NCI-H69 (cell line): ENCODE measurements at regions not wholly inside any gene's neighbourhood (a gene's known extent, or its start where the extent isn't known, plus 50 kb on each side); places are given as distances from the start of the nearest gene placed in this dataset.
"Not testable (repeated sequence)": the region's sequence is repeated elsewhere in the genome, so short reads cannot be mapped to it uniquely, and the experiment has no call there.

ENCODE experiments used
- DNase-seq: peaks from one replicate; lab custom pipeline; 2025; lab: John Stamatoyannopoulos, UW

DNA sequence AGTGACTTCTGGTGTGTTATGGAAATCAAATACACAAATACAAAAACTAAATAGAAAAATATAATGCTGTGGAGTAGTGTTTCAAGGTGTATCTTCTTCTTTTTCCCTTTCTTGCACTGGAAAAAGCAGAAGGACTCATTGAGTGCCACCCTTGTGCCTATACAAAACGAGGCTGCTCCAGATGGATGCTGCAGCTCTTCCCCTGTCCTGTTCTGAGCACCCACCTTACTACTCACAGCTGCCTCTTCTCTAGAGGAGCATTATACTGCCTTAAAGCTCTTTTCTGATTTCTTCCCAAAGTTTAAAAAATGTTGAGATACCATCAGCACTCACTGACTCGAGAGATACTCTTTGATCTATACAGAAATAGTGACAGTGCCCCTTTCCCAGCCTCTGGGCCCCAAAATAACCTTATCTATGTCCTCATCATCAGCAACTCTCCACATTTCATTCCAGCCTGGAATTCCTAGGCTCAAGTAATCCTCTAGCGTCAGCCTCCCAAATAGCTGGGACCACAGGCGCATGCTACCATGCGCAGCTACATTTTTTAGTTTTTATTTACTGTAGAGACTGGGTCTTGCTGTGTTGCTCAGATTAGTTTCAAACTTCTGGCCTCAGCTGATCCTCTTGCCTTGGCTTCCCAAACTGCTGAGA, 1356.1 kb upstream of the NRXN1 start:
- DNase-seq: no peak

DNA sequence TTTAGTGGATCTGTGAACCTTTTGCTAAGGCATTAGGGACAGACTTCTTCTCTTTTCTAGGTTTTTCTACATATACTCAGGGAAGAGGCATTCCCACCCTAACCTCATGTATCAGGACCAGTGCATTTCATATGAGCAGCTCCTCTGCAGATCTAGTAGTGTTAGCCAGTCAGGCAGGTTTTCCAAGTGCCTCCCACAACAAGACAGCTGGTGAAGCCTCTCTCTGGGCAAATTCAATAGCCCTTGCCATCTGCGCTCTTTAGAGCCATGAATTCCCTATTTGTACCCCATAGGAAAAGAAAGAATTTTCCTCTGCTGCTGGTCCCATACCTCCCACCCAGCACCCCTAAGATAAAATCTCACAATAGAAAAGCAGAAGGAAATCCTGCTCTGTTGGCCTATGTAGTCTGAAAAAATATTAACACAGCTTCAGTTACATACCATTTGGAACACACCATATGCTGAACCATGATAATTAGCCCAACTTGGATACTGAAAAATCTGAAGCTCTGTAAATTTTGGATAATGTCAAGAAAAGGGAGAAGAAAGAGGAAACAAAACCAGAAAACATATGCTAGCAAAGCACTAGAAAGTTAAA, 1354.6 kb upstream of the NRXN1 start:
- DNase-seq: no peak

DNA sequence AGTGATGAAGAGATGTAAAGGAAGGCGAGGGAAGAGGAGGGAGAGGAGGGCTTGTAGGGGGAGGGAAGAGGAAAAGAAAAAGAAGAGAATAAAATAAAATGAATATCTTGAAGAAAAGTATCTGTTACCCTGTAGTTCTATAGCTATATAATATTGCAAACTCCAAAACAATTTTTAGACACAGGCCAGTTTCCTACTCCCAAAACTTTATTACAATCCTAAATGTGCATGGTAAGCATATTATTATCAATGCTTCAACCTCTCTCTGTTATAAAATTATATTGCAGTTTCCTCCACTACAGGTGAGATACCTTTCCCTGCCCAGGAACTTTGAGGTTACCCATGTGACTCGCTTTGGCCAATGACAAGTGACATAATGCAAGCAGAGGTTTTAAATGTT, 1351.6 kb upstream of the NRXN1 start:
- DNase-seq: no peak

DNA sequence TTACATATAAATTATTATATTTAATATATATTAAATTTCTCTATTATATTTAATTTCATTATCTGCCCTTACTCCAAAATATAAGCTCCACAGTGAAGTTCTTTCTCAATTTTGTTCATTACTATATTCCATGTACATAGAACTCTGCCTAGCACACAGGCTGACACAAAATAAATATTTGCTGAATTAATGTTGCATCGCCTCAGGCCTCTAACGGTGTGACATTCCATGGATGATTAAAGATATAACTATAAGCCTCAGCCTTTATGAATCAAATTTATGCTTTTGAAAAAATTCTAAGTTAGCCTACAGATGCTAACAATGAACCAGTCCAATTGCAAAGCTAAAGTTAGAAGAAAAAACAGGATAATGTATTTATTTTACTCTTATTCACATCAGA, 1337.2 kb upstream of the NRXN1 start:
- DNase-seq: peak; percentile 42

DNA sequence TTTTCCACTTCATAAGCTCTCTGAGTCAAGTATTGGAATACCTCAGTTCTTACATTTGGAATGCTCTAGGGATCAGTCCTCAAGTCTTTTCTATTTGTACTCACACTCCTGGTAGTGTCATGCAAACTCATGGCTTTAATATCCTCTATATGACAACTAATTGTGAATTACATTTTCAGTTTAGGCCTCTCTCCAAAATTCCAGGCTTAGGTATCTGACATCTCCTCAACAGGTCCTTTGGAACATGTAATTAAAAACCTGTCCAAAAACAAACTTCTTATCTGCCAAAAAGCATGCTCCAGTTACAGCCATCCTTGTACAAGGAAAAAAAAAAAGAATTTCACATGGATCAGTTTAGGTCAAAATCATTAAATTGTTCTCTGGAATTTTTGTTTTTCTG, 1336.2 kb upstream of the NRXN1 start:
- no peak for DNase-seq

DNA sequence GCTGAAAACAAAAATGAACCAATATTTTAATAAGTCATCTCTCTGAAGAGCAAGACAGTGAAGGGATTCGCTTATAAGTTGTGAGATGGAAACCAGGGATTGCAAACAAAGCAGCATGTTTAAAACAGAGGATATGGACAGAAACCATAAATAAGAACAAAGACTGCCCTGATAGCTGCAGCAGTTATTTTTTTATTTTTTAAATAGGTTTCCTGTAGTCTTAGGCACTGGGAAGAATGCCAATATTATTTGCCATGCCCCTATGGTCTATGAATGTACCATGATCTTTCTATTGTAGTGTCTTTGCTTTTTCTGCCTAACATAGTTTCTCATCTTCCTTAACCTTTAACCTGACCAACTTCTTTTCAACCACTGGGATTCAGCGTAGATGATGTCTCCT, 1334.0 kb upstream of the NRXN1 start:
- DNase-seq: peak; percentile 1

DNA sequence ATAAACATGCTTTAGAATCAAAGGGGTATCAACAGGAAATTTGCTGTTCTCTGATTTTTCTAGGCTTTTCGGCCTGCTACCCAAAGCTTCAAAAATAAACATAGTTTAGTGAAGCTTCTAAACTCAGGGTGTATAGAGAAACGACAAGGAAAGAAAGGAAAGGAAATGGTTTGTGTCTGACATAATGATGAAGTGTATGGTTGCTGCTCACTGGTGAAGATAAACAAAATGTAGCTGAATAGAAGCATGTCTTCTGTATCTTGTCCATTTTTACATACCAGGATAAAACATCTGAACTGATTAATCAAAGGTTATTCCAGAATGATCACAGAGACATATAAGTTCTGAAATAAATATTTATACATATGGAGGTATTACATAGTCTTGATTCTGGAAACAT, 1324.6 kb upstream of the NRXN1 start:
- no peak for DNase-seq

DNA sequence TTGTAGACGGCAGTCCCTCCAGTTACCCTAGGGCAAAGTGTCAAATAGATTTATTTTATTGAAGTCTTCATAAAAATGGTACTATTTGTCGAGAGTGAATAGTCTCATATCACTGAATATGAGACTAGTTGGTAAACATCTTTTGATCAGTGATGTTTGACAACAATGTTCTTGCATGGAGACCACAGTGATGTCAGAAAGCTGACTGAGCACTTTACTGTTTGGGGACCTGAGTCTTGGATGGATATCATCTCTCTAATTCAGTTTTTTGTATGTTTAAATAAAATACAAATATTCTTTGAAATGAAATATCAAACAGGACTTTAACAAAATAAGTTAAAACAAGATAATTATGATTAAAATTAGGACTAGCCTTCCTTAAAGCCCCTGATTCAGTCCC, 1315.4 kb upstream of the NRXN1 start:
- DNase-seq: no peak

DNA sequence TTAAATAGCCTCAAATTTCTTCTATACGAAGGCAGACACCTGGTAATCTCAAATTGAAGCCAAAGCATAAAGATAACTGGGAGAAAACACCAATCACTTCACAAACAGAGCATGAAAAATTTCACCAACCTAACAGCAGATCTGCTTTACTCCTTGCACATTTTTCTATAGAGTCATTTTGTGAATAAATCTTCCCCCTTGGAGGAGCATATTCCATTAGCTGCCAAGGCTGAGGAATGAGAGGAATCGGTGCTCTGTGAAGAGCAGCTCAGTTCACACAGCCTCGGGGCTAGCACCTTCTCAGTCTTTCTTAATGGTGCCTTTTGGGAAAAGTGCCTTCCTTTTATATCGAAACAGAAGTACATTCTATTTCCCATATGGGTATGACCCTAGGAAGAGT, 1313.7 kb upstream of the NRXN1 start:
- DNase-seq: no peak

DNA sequence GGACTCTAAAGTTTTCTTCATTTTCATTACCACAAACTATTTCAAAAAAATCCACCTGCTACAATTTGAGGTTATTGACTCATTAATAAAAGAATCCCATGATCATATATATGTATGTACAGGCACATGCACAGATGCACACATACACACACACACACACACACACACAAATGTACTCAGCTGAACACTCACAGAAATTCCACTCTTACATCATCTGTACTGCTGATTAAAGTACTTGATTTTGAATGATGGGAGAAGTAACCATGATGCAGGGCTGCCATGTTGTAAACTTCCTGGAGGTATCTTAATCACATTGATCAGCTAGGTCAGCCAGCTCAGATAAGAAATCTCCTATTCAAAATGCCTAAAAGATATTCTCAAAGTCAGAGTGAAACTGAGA, 1313.2 kb upstream of the NRXN1 start:
- DNase-seq: no peak

DNA sequence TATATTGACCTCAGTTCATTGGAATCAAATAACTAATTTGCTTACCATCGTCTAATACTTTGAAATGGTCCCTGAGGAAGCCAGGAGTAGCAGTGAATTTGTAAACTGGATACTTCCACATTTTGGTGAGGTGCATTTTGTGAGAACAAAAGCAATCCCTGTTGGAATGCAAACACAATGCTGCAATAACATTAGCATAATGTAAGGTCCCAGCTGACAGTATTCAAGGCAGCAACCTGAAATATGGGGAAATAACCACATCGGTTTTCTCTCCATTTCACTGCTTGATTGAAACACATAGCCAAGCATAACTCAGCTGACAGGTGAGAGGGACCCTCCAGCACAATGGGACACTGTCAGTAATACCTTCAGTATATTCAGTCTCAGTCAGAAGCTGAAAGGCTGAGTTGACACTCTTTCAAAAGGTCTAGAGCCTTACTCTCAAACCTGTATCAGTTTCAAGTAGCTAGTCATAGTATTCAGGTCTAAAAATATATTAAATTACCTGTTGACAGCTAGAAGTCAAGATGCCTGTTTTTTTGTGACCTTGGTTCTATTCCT, 1311.9 kb upstream of the NRXN1 start:
- no peak for DNase-seq

DNA sequence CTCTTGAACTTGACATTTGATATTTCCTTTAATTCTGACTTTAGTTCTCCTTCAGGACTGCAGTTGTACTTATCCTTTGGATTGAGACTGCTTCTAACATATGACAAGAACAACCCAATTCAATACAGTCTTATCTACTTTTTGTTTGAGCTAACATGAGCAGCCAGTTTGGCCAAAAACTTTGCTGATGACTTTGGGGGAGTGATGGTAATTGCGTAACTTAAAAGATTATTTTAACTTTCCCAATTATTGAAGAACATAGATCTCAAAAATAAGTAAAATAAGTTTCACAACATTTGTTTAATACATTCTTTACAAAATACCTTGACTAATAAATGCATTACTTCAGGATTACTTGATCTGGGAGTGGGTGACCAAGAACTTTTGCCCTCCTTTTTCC, 1311.1 kb upstream of the NRXN1 start:
- no peak for DNase-seq

DNA sequence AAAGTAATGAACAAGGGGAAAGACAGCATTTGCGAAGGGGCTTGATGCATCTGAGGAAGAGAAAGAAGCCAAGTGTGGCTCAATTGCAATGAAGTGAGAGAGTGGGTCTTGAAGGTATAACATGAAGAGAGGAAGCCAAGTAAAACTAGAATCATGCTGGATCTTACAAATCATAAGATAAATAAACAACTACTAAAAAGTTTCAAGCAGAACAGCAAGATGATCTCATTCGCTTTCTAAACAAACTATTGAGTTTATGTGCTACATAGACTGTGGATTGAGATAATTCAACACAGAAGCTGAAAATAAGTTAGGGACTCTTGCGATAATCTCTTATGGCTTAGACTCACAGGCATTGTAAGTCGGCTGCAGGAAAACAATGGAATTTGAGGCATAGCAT, 1310.5 kb upstream of the NRXN1 start:
- DNase-seq: no peak

DNA sequence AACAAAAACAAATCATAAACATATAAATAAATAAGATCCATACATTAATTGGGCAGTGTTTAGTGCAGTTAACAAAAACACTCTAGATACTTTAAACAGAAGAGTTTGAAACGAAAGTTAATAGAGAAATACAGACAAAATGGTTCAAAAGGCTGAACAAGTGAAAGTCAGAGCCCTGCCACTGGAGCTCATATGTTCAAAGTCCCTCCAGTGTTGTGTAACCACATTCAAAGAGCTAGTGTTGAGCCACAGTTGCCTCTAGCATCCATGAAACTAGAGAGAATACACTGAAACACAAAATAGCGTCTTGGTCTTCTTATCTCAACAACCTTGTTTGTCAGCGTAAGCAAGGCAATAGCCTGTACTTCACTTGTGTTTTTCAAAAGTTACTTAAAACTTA, 1309.8 kb upstream of the NRXN1 start:
- DNase-seq: no peak

DNA sequence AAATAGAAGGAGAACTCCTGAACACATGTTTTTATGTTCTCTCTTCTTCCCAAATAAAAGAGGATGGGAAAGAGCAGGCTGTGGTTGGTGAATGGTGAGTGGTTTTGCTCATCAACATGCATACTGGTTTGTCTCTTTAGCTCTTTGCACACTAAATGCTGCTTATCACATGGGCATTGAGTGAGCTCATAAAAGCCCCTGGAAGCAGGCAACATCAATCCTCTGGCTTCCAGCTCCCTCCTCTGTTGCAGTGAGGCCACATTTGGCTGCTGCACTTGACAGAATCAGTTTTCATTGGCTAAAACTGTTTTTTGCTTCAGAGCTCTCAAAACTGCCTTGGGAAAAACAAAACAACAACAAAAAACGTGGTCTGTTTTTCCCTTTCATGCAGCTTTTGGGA, 1308.2 kb upstream of the NRXN1 start:
- no peak for DNase-seq

DNA sequence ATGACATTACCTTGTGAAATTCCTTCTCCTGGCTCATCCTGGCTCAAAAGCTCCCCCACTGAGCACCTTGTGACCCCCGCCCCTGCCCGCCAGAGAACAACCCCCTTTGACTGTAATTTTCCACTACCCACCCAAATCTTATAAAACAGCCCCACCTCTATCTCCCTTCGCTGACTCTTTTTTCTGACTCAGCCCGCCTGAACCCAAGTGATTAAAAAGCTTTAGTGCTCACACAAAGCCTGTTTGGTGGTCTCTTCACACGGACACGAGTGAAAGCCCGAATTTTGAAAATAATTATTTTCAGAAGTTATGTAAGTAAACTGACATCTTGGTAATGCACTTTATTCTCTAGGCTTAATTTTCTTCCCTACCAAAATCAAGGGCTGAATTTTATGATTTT, 1305.9 kb upstream of the NRXN1 start:
- DNase-seq: not testable (repeated sequence)

DNA sequence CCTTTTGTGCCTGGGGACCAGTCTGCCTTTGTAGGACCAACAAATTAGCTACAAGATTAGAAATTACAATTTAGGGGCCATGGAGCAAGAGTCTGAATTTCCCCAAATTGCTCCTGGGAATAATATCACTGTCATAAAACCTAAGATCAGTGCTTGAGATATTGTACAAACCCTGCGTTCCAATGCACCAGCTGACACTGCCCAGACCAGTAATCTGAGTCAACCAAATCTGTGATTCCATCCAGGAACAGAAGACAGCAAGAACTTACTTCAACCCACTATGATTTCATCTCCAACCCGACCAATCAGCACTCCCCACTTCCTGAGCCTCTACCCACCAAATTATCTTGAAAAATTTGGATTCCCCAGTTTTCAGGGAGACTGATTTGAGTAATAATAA, 1305.0 kb upstream of the NRXN1 start:
- no peak for DNase-seq

DNA sequence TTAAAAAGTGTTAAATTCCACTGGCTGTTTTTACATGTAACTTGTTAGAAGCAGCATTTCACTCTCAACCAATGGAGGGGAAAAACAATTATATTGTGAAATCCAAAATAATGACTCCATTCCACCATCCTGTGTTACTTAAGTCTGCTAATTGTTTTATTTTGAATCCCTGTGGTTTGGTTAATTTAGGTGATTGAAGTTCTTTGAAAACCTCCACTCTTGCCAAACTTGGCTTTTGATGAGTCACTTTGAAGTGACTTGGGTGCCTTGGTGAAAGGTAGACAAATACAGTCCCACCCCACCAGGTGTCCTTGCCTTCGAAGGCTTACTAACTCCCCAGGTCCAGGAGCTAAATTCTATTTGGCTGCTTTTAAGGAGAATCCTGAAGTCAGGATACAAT, 1303.8 kb upstream of the NRXN1 start:
- no peak for DNase-seq

DNA sequence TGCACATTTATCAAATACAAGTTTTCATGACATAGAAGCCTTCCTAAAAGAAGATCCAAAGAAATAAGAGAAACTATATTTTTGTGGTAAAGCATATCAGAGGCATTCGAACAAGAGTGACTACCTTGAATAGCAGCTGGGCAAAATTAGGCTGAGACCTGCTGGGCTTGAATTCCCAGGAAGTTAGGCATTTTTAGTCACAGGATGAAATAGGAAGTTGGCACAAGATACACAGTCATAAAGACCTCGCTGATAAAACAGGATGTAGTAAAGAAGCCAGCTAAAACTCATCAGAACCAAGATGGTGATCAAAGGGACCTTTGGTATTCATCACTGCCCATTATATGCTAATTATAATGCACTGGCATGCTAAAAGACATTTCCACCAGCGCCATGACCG, 1302.3 kb upstream of the NRXN1 start:
- DNase-seq: no peak

DNA sequence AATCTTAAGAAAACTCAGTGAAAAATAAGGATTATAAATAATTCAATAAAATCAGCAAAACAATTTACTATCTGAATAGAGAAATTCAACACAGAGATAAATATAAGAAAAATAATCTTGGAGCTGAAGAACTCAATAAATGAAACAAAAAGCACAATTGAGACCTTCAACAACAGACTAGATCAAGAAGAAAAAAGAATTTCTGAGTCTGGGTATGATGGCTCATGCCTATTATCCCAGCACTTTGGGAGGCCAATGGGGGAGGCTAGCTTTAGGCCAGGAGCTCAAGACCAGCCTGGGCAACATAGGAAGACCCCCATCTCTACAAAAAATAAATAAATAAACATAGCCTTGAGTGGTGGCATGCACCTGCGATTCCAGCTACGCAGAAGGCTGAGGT, 1295.7 kb upstream of the NRXN1 start:
- no peak for DNase-seq

DNA sequence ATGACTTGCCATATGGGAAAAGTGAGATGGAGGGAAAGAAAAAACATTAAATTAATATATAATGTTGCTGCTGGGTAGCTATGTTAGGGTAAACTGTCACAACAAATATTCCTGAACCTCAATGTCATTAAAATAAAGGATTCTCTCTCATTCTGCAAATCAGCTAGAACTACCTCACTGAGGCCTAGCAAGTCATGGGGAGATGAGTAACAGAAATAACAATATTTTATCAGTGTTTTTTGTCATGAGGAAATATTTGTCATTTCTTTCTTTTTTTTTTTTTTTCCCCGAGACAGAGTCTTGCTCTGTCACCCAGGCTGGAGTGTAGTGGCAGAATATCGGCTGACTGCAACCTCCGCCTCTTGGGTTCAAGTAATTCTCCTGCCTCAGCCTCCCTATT, 1282.3 kb upstream of the NRXN1 start:
- DNase-seq: no peak

DNA sequence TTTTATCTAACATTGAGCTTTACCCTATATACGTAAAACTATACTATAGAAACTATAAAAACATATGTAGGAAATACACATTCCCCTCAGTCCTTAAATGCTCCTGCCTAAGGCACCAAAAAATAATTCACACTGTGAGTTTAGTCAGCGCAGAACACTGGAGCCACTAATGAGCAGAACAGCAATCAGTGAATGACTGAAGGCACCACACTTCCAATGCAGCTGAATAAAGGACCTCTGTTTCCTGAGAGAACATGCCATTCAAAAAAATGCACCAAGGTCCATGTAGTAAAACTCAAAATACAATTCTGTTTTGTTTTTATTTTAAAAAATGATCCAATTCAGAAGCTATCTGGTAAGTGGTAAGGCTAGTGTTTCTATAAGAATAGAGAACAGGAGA, 1280.6 kb upstream of the NRXN1 start:
- DNase-seq: no peak

DNA sequence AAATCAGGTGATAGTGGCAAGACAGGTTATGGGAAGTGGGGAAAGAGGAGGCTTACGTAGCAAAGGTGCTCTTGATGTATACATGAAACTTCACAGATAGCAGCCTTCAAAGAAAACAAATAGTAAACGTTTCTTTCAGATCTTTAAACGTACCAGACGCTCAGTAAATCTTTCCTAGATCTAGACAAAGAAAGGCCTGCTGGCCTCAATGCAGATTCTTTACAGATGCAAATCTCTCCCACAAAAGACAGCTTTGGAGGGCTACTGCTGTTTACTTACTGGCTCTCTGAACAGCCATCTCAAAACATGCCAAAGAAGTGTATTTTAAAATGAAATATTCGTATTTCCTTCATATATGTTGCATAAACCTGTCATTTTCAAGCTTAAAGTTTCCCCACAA, 1279.9 kb upstream of the NRXN1 start:
- no peak for DNase-seq

DNA sequence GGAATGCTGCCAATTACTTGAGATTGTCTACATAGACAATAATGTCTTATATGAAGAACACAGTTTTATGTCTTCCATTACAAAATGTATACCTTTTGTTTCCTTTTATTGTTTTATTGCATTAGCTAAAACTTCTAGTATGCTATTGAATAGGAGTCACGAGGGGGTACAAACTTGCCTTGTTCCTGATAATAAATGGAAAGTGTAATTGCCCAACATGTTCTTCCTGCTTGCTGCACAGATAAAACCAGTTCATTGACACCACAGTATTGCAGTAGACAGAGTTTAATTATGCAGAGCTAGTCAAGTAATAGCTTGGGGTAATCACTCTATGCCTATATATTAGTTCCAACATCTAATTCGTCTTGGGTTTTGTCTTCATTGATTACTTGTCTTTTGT, 1276.2 kb upstream of the NRXN1 start:
- DNase-seq: no peak
